PC-3 (cell line): ENCODE measurements at regions not wholly inside any gene's neighbourhood (a gene's known extent, or its start where the extent isn't known, plus 50 kb on each side); places are given as distances from the start of the nearest gene placed in this dataset.

ENCODE experiments used
- EZH2 ChIP-seq: fragments of 300-600 bp; sonication (generic); IDR thresholded peaks from one replicate; pipeline ENCODE4 v1.6.1; 2017; ENCODE audit warnings: antibody characterized with exemption, mild to moderate bottlenecking, low read length; ENCODE audit not compliant: unreplicated experiment
- TF ChIP-seq, protein P1 (sequence below): fragments of 300-600 bp; sonication (generic); conservative IDR thresholded peaks from 2 replicates; pipeline ENCODE4 v1.5.1; 2017; ENCODE audit warnings: antibody characterized with exemption, low read depth, mild to moderate bottlenecking, low read length

DNA sequence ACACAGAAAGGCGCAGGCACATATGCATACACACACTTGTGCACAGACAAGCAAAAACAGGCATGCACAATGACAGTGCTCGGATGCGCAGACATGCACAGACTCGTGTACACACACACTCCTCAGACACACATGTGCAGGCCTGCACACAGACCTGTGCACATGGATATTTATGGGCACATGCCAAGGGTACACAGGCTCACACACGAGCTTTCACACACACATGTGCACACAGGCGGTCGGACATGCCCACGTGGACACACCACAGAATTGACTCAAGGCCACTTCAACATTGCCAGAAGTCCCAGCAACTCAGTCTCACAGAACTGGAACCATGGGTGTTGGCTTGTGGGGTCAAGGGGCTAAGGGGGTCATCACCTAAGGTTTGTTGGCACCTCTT, 206.8 kb downstream of the URI1 start:
- no peak for TF ChIP-seq EZH2
- TF ChIP-seq, protein P1, sequence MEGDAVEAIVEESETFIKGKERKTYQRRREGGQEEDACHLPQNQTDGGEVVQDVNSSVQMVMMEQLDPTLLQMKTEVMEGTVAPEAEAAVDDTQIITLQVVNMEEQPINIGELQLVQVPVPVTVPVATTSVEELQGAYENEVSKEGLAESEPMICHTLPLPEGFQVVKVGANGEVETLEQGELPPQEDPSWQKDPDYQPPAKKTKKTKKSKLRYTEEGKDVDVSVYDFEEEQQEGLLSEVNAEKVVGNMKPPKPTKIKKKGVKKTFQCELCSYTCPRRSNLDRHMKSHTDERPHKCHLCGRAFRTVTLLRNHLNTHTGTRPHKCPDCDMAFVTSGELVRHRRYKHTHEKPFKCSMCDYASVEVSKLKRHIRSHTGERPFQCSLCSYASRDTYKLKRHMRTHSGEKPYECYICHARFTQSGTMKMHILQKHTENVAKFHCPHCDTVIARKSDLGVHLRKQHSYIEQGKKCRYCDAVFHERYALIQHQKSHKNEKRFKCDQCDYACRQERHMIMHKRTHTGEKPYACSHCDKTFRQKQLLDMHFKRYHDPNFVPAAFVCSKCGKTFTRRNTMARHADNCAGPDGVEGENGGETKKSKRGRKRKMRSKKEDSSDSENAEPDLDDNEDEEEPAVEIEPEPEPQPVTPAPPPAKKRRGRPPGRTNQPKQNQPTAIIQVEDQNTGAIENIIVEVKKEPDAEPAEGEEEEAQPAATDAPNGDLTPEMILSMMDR, result no peak
